Esophagus squamous epithelium (tissue), 4 donors: ENCODE measurements at regions not wholly inside any gene's neighbourhood (a gene's known extent, or its start where the extent isn't known, plus 50 kb on each side); places are given as distances from the start of the nearest gene placed in this dataset.

ENCODE experiments used
- POLR2A ChIP-seq, 4 donors: fragments of 450-650 bp; IDR thresholded peaks; one replicate each; pipeline ENCODE4 v1.6.1; 2017; ENCODE audit warnings: antibody characterized with exemption in 4 of 4, mild to moderate bottlenecking in 4 of 4, moderate library complexity in 3 of 4
- TF ChIP-seq, protein P1 (sequence below), 6 experiments: fragments of 450-650 bp in 4 of 6; fragments of 200-600 bp in 2 of 6; sonication (generic) in 2 of 6; IDR thresholded peaks; one replicate each; pipeline ENCODE4 v1.5.1; 2016 to 2019; ENCODE audit warnings: antibody characterized with exemption in 6 of 6, mild to moderate bottlenecking in 4 of 6, moderate library complexity in 4 of 6

DNA sequence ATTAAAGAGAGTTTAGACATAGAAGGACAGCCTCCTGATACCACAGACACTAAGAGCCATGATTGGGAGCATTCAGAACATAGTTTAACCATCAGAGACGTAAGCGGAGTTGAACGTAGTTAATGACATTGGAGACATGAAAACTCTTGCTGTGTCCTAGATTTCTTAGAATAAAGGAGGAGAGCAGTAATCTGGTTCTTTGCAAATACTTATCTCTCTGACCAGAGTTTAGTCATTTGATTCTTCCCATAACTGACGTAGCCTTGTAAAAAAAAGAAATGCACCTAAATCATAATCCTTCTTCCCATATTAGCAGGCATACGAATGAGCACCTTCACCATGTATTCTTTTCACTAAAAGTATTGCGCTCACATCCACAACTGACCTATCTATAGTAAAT is 433.3 kb upstream of the SMC2 start:
- TF ChIP-seq POLR2A (IDR thresholded peaks at IDR 0.05): no peak
- TF ChIP-seq, protein P1, sequence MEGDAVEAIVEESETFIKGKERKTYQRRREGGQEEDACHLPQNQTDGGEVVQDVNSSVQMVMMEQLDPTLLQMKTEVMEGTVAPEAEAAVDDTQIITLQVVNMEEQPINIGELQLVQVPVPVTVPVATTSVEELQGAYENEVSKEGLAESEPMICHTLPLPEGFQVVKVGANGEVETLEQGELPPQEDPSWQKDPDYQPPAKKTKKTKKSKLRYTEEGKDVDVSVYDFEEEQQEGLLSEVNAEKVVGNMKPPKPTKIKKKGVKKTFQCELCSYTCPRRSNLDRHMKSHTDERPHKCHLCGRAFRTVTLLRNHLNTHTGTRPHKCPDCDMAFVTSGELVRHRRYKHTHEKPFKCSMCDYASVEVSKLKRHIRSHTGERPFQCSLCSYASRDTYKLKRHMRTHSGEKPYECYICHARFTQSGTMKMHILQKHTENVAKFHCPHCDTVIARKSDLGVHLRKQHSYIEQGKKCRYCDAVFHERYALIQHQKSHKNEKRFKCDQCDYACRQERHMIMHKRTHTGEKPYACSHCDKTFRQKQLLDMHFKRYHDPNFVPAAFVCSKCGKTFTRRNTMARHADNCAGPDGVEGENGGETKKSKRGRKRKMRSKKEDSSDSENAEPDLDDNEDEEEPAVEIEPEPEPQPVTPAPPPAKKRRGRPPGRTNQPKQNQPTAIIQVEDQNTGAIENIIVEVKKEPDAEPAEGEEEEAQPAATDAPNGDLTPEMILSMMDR (IDR thresholded peaks at IDR 0.05): no peak
